LoVo (cell line): ENCODE measurements at regions not wholly inside any gene's neighbourhood (a gene's known extent, or its start where the extent isn't known, plus 50 kb on each side); places are given as distances from the start of the nearest gene placed in this dataset.
"Not testable (repeated sequence)": the region's sequence is repeated elsewhere in the genome, so short reads cannot be mapped to it uniquely, and the experiment has no call there.

Experiments used
- DNase-seq: peaks from one replicate; pipeline ENCODE4 v3.0.0-alpha.2; 2016; ENCODE audit warnings: low spot score

GRCh38 chr5:158514986-158515359 is 584.7 kb downstream of the EBF1 start:
- no peak for DNase-seq

DNA sequence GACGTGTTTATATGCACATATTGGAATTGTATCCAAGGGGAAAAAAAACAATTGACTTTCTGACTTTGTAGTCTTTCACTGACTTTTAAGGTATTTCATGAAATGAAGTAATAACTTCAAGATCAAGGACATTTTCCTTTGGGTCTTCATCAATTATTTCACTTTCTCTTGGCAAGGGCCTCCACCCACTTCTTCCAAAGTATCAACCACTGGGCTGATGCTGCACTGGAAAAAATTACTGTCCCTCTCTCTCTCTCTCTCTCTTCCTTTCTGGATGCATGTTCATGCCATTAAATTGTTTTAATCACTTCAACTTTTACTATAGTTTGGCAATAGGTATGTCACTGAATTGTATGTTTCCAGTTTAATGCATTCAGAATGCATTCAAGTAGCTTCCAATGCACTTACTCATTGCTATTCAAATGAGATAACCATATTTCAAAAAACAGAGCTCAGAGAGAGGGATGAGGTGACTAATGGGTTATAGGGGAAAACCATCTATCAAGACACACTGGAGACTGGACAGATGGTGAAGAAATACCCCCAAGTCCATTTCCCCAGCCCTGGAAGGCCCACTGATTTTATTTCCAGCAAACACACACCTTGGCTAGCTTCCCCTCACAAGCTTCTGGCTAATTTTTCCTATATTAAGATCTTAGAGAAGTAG is 585.3 kb downstream of the EBF1 start:
- DNase-seq = no peak

GRCh38 chr5:158513490-158514318 is 586.0 kb downstream of the EBF1 start:
- DNase-seq = no peak

GRCh38 chr5:158511454-158511853 is 588.3 kb downstream of the EBF1 start:
- DNase-seq = no peak

- DNase-seq = no peak
Observed at GRCh38 chr5:158510479-158510878, 589.2 kb downstream of the EBF1 start.

GRCh38 chr5:158506648-158507047 is 593.1 kb downstream of the EBF1 start:
- DNase-seq = no peak

GRCh38 chr5:158502686-158503085 is 597.0 kb downstream of the EBF1 start:
- no peak for DNase-seq

DNA sequence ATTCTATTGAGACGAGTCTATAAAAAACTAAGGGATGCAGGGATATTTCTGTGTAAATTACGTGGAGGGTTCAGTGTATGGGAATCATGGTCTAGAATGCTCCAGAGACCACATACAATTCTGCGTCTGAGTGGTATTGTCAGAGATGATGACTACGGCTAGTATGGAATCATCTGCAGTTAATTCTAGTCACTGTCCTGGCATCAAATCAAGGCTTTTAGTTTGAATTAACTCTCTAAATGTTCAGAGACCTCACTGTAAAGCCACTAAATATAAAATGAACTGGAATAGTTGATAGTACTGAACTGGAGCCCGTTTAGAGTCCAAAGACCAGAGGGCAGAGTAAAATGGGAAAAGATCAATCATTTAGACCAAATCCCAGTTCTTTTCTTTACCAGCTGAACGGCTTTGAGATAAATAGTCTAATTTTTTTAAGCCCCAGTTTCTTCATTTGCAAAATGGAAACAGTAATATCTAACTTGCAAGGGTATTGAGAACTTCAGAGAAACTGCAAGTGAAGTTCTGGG is 599.8 kb downstream of the EBF1 start:
- DNase-seq = no peak

- no peak for DNase-seq
Observed at GRCh38 chr5:158499075-158499891, 600.4 kb downstream of the EBF1 start.

GRCh38 chr5:158496624-158497023 is 603.1 kb downstream of the EBF1 start:
- DNase-seq = no peak

DNA sequence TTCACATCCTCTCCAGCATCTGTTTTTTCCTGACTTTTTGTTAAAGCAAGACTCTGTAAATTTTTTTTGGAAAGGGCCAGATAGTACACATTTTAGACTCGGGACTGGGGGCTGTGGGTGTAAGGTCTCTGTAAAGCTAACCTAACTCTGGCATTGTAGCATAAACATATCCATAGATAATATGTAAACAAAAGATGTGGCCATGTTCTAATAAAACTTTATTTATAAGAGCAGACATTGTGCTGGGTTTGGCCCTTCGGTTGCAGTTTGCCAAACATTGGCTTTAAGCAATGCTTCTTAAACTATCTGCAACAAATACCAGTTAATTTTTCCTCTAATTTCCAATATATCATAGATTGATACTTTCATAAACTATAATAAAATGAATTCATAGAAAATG is 605.2 kb downstream of the EBF1 start:
- DNase-seq = no peak

- DNase-seq = not testable (repeated sequence)
Observed at GRCh38 chr5:158494044-158494443, 605.7 kb downstream of the EBF1 start.

GRCh38 chr5:158492841-158493242 is 606.9 kb downstream of the EBF1 start:
- DNase-seq = no peak

DNA sequence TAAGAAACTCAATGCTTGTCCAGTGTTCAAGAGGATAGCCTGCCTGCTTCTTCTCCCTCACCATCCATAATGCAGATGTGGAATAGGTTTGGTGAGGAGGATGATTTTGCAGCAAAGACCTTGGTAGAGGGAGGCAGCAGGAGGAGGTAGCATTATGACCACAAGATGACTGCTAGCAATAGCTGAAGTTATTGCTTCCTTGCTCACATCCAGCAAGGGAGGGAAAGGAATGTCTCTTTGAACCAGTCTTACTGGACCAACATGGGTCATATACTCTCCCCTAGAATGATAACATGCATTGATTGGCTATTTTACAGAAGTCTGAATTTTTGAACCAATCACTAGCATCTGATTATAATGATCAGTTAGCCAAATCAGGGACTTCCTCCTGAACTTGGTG is 607.6 kb downstream of the EBF1 start:
- DNase-seq = no peak

GRCh38 chr5:158487664-158488063 is 612.1 kb downstream of the EBF1 start:
- DNase-seq = no peak

GRCh38 chr5:158487156-158487555 is 612.6 kb downstream of the EBF1 start:
- no peak for DNase-seq

GRCh38 chr5:158486566-158486965 is 613.1 kb downstream of the EBF1 start:
- no peak for DNase-seq

- no peak for DNase-seq
Observed at GRCh38 chr5:158485604-158486081, 614.1 kb downstream of the EBF1 start.

GRCh38 chr5:158485047-158485446 is 614.7 kb downstream of the EBF1 start:
- DNase-seq = no peak

DNA sequence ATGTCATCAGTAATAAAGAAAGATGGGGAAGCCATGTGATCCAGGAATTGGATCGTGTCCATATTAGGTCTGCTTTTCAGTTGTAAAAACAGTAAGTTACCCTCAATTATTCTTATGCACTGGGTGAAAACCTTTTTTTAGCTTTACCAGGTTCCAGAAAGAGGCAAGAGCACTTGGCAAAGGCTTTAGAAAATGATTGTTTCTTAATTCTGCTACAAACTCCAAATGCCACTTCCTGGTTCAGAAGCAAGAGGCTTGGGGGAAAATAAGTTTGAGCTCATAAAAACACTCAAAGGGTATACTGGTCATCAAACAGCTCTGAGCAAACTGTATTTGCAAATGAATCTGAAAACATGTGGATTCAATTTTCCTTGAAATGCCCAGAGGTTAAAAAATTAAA is 615.6 kb downstream of the EBF1 start:
- no peak for DNase-seq

GRCh38 chr5:158483281-158483860 is 616.3 kb downstream of the EBF1 start:
- no peak for DNase-seq

DNA sequence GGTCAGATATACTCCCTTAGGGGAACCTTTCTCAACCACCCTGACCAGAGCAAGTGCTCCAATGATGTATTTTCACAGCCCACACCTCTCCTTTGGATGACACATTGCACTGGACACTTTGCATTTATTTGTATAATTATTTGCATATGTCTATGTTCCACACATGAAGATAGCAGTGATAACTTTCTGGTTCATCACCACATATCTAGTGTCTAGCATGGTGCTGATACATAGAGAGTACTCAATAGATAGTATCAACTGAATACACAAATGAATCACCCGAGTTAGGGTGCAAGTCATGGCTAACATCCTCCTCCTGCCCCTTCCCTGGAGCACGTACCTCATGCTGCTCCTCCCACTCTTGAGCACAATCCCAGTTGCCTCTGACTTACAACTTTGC is 617.6 kb downstream of the EBF1 start:
- no peak for DNase-seq
